ENCODE measurements at regions not wholly inside any gene's neighbourhood (a gene's known extent, or its start where the extent isn't known, plus 50 kb on each side); places are given as distances from the start of the nearest gene placed in this dataset.

- no peak overlapping the region for H3K4me3 ChIP-seq (ENCODE audit: control insufficient read depth, low read depth, low read length)
- DNase-seq (ENCODE audit: low read depth), result no peak
- no peak for TF ChIP-seq CTCF (IDR thresholded peaks at IDR 0.05; ENCODE audit: control insufficient read depth, insufficient read depth, low read depth, low read length, missing control alignments)
These were observed 567.2 kb upstream of the ARRDC3 start for GRCh38 chr5:91950328-91950727.

- no peak overlapping the region for H3K4me3 ChIP-seq (ENCODE audit: control insufficient read depth, low read depth, low read length)
- no peak for TF ChIP-seq CTCF (IDR thresholded peaks at IDR 0.05; ENCODE audit: control insufficient read depth, insufficient read depth, low read depth, low read length, missing control alignments)
- no peak for DNase-seq (ENCODE audit: low read depth)
These were observed 563.8 kb upstream of the ARRDC3 start for GRCh38 chr5:91946870-91947269.

- TF ChIP-seq CTCF (IDR thresholded peaks at IDR 0.05; ENCODE audit: control insufficient read depth, insufficient read depth, low read depth, low read length, missing control alignments), result no peak
- no peak for DNase-seq (ENCODE audit: low read depth)
- no peak overlapping the region for H3K4me3 ChIP-seq (ENCODE audit: control insufficient read depth, low read depth, low read length)
These were observed 558.5 kb upstream of the ARRDC3 start for GRCh38 chr5:91941588-91941987.

- no peak for TF ChIP-seq CTCF (IDR thresholded peaks at IDR 0.05; ENCODE audit: control insufficient read depth, insufficient read depth, low read depth, low read length, missing control alignments)
- DNase-seq (ENCODE audit: low read depth), result no peak
- no peak overlapping the region for H3K4me3 ChIP-seq (ENCODE audit: control insufficient read depth, low read depth, low read length)
These were observed 555.3 kb upstream of the ARRDC3 start for GRCh38 chr5:91938441-91938840.

- TF ChIP-seq CTCF (IDR thresholded peaks at IDR 0.05; ENCODE audit: control insufficient read depth, insufficient read depth, low read depth, low read length, missing control alignments), result no peak
- DNase-seq (ENCODE audit: low read depth), result no peak
These were observed 554.0 kb upstream of the ARRDC3 start for GRCh38 chr5:91937121-91937520.

GRCh38 chr5:91929522-91929817, 546.4 kb upstream of the ARRDC3 start:
- no peak for DNase-seq (ENCODE audit: low read depth)
- TF ChIP-seq CTCF (IDR thresholded peaks at IDR 0.05; ENCODE audit: control insufficient read depth, insufficient read depth, low read depth, low read length, missing control alignments), result no peak
- H3K4me3 ChIP-seq (ENCODE audit: control insufficient read depth, low read depth, low read length), result no peak overlapping the region

More at GRCh38 chr5:91937121-91937520, 554.0 kb upstream of the ARRDC3 start:
- no peak overlapping the region for H3K4me3 ChIP-seq (ENCODE audit: control insufficient read depth, low read depth, low read length)

Measured in AG09309 (cell line).